GM18505 (cell line): ENCODE measurements at regions not wholly inside any gene's neighbourhood (a gene's known extent, or its start where the extent isn't known, plus 50 kb on each side); places are given as distances from the start of the nearest gene placed in this dataset.

Experiments used
- ATAC-seq: cut with Tn5 transposase; IDR thresholded peaks from one replicate; pipeline ENCODE4 v1.9.1; 2021; ENCODE audit not compliant: unreplicated experiment
- POLR2A ChIP-seq: IDR thresholded peaks from 4 replicates; pipeline ENCODE4 v1.6.1; 2011; ENCODE audit warnings: borderline replicate concordance; ENCODE audit not compliant: insufficient read depth, insufficient read length; ENCODE audit errors: extremely low read depth

- no peak for TF ChIP-seq POLR2A
- no peak for ATAC-seq
These were observed 533.4 kb upstream of the SEMA3D start for GRCh38 chr7:85719981-85720953.

- no peak for TF ChIP-seq POLR2A
- no peak for ATAC-seq
These were observed 529.5 kb upstream of the SEMA3D start for GRCh38 chr7:85716353-85716752.

GRCh38 chr7:85714951-85715350 lies 528.1 kb upstream of the SEMA3D start:
- no peak for TF ChIP-seq POLR2A
- no peak for ATAC-seq

GRCh38 chr7:85714043-85714578 lies 527.3 kb upstream of the SEMA3D start:
- ATAC-seq, result no peak
- no peak for TF ChIP-seq POLR2A

- no peak for TF ChIP-seq POLR2A
- ATAC-seq, result no peak
These were observed 526.3 kb upstream of the SEMA3D start for GRCh38 chr7:85713171-85713570.

GRCh38 chr7:85711894-85712293 lies 525.0 kb upstream of the SEMA3D start:
- TF ChIP-seq POLR2A, result no peak
- no peak for ATAC-seq

GRCh38 chr7:85710960-85711359 lies 524.1 kb upstream of the SEMA3D start:
- TF ChIP-seq POLR2A, result no peak
- ATAC-seq, result no peak

- no peak for ATAC-seq
- no peak for TF ChIP-seq POLR2A
These were observed 521.4 kb upstream of the SEMA3D start for GRCh38 chr7:85708221-85708620.

GRCh38 chr7:85705076-85705475 lies 518.2 kb upstream of the SEMA3D start:
- TF ChIP-seq POLR2A, result no peak
- ATAC-seq, result no peak

GRCh38 chr7:85703251-85704010 lies 516.6 kb upstream of the SEMA3D start:
- TF ChIP-seq POLR2A, result no peak

GRCh38 chr7:85702348-85702747 lies 515.5 kb upstream of the SEMA3D start:
- no peak for ATAC-seq
- no peak for TF ChIP-seq POLR2A

More at GRCh38 chr7:85703251-85704010, 516.6 kb upstream of the SEMA3D start:
- ATAC-seq, result no peak

GRCh38 chr7:85699482-85699881 lies 512.6 kb upstream of the SEMA3D start:
- no peak for ATAC-seq
- TF ChIP-seq POLR2A, result no peak

GRCh38 chr7:85695533-85695932 lies 508.7 kb upstream of the SEMA3D start:
- ATAC-seq, result no peak
- TF ChIP-seq POLR2A, result no peak
